ENCODE measurements at regions not wholly inside any gene's neighbourhood (a gene's known extent, or its start where the extent isn't known, plus 50 kb on each side); places are given as distances from the start of the nearest gene placed in this dataset.

GRCh38 chr13:58085274-58085673 is 453.7 kb downstream of the PCDH17 start:
- no peak for TF ChIP-seq POLR2A (IDR thresholded peaks at IDR 0.05)
- no peak for TF ChIP-seq CTCF (IDR thresholded peaks at IDR 0.05)
- TF ChIP-seq EP300 (IDR thresholded peaks at IDR 0.05): no peak

Measured in tibial nerve (tissue), 4 donors.